ENCODE measurements at regions not wholly inside any gene's neighbourhood (a gene's known extent, or its start where the extent isn't known, plus 50 kb on each side); places are given as distances from the start of the nearest gene placed in this dataset.

GRCh38 chr12:25787701-25788100 lies 170.8 kb upstream of the RASSF8 start:
- no peak overlapping the region for H3K4me2 ChIP-seq (ENCODE audit: control insufficient read depth, extremely low read depth, insufficient read depth, low read depth, low read length)
- no peaks in the 10 kb centered on the region for H3K36me3 ChIP-seq (ENCODE audit: control insufficient read depth in 2 of 2, extremely low read depth in 1 of 2, insufficient read depth in 2 of 2, low read length in 2 of 2)
- FAIRE-seq (no peak), DNase-seq (ENCODE audit: low read depth, low spot score) (no peak)
- no peaks in the 10 kb centered on the region for H3K9me3 ChIP-seq (ENCODE audit: control insufficient read depth, low read depth, low read length)
- H3K79me2 ChIP-seq (ENCODE audit: control insufficient read depth, insufficient read depth, low read length) = no peaks in the 10 kb centered on the region
- H3K27ac ChIP-seq (ENCODE audit: control insufficient read depth, insufficient read depth, low read length) = no peak overlapping the region
- no peaks in the 10 kb centered on the region for H3K4me1 ChIP-seq (ENCODE audit: control insufficient read depth, extremely low read depth, insufficient read depth, low read length)
- no peaks in the 10 kb centered on the region for H4K20me1 ChIP-seq (ENCODE audit: control insufficient read depth, extremely low read depth, insufficient read depth, low read length)
- no peaks in the 10 kb centered on the region for H3K27me3 ChIP-seq (ENCODE audit: control insufficient read depth, extremely low read depth, insufficient read depth, low read length)
- dilution Hi-C loops (cut with MboI; ENCODE audit: extremely low pct_ligation_motif_present, low sequenced_read_pairs) = no loop called here
- H2AFZ ChIP-seq (ENCODE audit: control insufficient read depth, low read length) = no peak overlapping the region
- no peak for TF ChIP-seq EZH2 (IDR thresholded peaks at IDR 0.05; ENCODE audit: low read length)
- no peak overlapping the region for H3K4me3 ChIP-seq (ENCODE audit: control insufficient read depth in 2 of 3, extremely low read depth in 1 of 3, insufficient read depth in 2 of 3, low read depth in 1 of 3, low read length in 3 of 3)
- H3K9ac ChIP-seq (ENCODE audit: control insufficient read depth, extremely low read depth, insufficient read depth, low read length) = no peak overlapping the region
- H3K9me1 ChIP-seq (ENCODE audit: control insufficient read depth, extremely low read depth, insufficient read depth, low read length) = no peaks in the 10 kb centered on the region

- Histone ChIP-seq H3K4me2 (ENCODE audit: control insufficient read depth, extremely low read depth, insufficient read depth, low read depth, low read length) (no peak overlapping the region), H3K27ac (ENCODE audit: control insufficient read depth, insufficient read depth, low read length) (no peak overlapping the region), H3K9me3 (ENCODE audit: control insufficient read depth, low read depth, low read length) (no peaks in the 10 kb centered on the region), H3K4me3 (ENCODE audit: control insufficient read depth in 2 of 3, extremely low read depth in 1 of 3, insufficient read depth in 2 of 3, low read depth in 1 of 3, low read length in 3 of 3) (no peak overlapping the region), H4K20me1 (ENCODE audit: control insufficient read depth, extremely low read depth, insufficient read depth, low read length) (no peaks in the 10 kb centered on the region), H3K79me2 (ENCODE audit: control insufficient read depth, insufficient read depth, low read length) (no peaks in the 10 kb centered on the region), H3K9ac (ENCODE audit: control insufficient read depth, extremely low read depth, insufficient read depth, low read length) (no peak overlapping the region), H3K4me1 (ENCODE audit: control insufficient read depth, extremely low read depth, insufficient read depth, low read length) (no peaks in the 10 kb centered on the region), H3K9me1 (ENCODE audit: control insufficient read depth, extremely low read depth, insufficient read depth, low read length) (no peaks in the 10 kb centered on the region), H3K36me3 (ENCODE audit: control insufficient read depth in 2 of 2, extremely low read depth in 1 of 2, insufficient read depth in 2 of 2, low read length in 2 of 2) (no peaks in the 10 kb centered on the region), H3K27me3 (ENCODE audit: control insufficient read depth, extremely low read depth, insufficient read depth, low read length) (no peaks in the 10 kb centered on the region), H2AFZ (ENCODE audit: control insufficient read depth, low read length) (no peak overlapping the region)
- FAIRE-seq (no peak), DNase-seq (ENCODE audit: low read depth, low spot score) (no peak)
- dilution Hi-C loops (cut with MboI; ENCODE audit: extremely low pct_ligation_motif_present, low sequenced_read_pairs) = no loop called here
- no peak for TF ChIP-seq CTCF (optimal IDR thresholded peaks at IDR 0.05 in 1 of 3, IDR thresholded peaks at IDR 0.05 in 1 of 3, conservative IDR thresholded peaks at IDR 0.05 in 1 of 3; ENCODE audit: extremely low read depth in 1 of 3, insufficient read depth in 2 of 3, low read length in 3 of 3)
- TF ChIP-seq EZH2 (IDR thresholded peaks at IDR 0.05; ENCODE audit: low read length) = no peak
These were observed 169.6 kb upstream of the RASSF8 start for GRCh38 chr12:25788707-25789442.

DNA sequence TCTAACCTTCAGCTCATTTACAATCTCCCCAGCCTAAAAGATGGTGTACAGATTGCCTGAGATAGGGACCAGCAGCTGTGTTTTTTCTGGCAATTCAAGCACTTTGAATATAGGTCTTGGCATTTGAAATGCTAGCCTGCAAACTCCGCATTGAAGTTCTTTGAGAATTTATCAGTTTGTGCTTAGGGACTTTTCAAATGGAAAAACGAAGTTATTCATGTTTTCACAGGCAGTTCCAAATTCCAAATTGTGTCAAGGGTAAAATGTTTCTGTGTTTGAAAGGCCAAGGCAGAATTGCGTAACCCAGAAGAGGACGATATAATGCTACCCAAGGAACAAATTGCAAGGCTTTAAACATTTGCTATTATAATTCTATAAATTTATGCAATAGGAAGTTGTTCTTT lies 168.9 kb upstream of the RASSF8 start:
- no peaks in the 10 kb centered on the region for H3K9me1 ChIP-seq (ENCODE audit: control insufficient read depth, extremely low read depth, insufficient read depth, low read length)
- H3K4me1 ChIP-seq (ENCODE audit: control insufficient read depth, extremely low read depth, insufficient read depth, low read length) = no peaks in the 10 kb centered on the region
- H3K9me3 ChIP-seq (ENCODE audit: control insufficient read depth, low read depth, low read length) = no peaks in the 10 kb centered on the region
- H3K9ac ChIP-seq (ENCODE audit: control insufficient read depth, extremely low read depth, insufficient read depth, low read length) = no peak overlapping the region
- no peak overlapping the region for H3K27ac ChIP-seq (ENCODE audit: control insufficient read depth, insufficient read depth, low read length)
- no peaks in the 10 kb centered on the region for H3K27me3 ChIP-seq (ENCODE audit: control insufficient read depth, extremely low read depth, insufficient read depth, low read length)
- no peak overlapping the region for H3K4me2 ChIP-seq (ENCODE audit: control insufficient read depth, extremely low read depth, insufficient read depth, low read depth, low read length)
- H4K20me1 ChIP-seq (ENCODE audit: control insufficient read depth, extremely low read depth, insufficient read depth, low read length) = no peaks in the 10 kb centered on the region
- H2AFZ ChIP-seq (ENCODE audit: control insufficient read depth, low read length) = no peak overlapping the region
- no peak for TF ChIP-seq EZH2 (IDR thresholded peaks at IDR 0.05; ENCODE audit: low read length)
- TF ChIP-seq CTCF (optimal IDR thresholded peaks at IDR 0.05 in 1 of 3, IDR thresholded peaks at IDR 0.05 in 1 of 3, conservative IDR thresholded peaks at IDR 0.05 in 1 of 3; ENCODE audit: extremely low read depth in 1 of 3, insufficient read depth in 2 of 3, low read length in 3 of 3) = no peak
- no peaks in the 10 kb centered on the region for H3K36me3 ChIP-seq (ENCODE audit: control insufficient read depth in 2 of 2, extremely low read depth in 1 of 2, insufficient read depth in 2 of 2, low read length in 2 of 2)
- no peaks in the 10 kb centered on the region for H3K79me2 ChIP-seq (ENCODE audit: control insufficient read depth, insufficient read depth, low read length)
- no peak overlapping the region for H3K4me3 ChIP-seq (ENCODE audit: control insufficient read depth in 2 of 3, extremely low read depth in 1 of 3, insufficient read depth in 2 of 3, low read depth in 1 of 3, low read length in 3 of 3)
- FAIRE-seq = no peak
- dilution Hi-C loops (cut with MboI; ENCODE audit: extremely low pct_ligation_motif_present, low sequenced_read_pairs) = no loop called here
- DNase-seq (ENCODE audit: low read depth, low spot score) = no peak
